A172 (cell line): ENCODE measurements at regions not wholly inside any gene's neighbourhood (a gene's known extent, or its start where the extent isn't known, plus 50 kb on each side); places are given as distances from the start of the nearest gene placed in this dataset.

Experiments
- DNase-seq: peaks from one replicate; pipeline ENCODE4 v3.0.0-alpha.2; 2015; ENCODE audit warnings: low spot score

DNA sequence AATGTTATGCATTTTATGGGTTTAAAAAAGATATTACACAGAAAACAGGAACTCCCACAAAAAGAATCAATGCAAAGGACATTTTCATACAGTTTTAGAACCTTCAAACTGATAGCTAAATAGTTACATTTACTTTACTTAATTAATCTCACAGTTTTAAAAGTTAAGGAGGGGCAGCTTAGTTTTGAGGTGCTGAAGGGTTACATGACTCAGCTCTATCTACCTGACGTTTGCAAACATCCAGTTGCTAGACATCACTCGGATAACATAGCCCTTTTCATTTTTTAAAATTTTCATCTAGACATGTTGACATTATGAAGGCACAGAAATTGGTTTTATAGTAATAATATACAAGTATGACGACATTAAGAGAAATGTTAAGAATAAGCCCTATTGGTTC lies 53.7 kb upstream of the HSD17B12 start:
- DNase-seq = no peak
